ENCODE measurements at regions not wholly inside any gene's neighbourhood (a gene's known extent, or its start where the extent isn't known, plus 50 kb on each side); places are given as distances from the start of the nearest gene placed in this dataset.

DNA sequence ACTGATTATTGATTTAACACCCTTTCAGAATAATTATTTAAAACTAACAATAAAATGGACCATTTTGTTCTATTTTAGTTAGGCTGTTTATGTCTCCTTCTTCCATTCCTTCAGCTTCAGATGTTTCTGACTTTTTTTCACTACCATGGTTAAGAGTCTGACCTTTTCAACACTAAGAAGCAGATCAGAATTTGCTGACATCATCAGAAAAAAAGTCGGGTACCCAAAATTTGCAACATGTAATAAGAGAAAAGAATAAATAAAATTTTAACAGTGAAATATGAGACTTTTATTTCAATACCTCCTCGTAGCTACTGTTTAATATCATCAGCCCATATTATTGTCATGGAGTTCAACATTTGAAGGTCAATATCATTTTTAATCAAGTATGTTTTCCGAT is 1158.3 kb downstream of the RPIA start:
- Histone ChIP-seq H4K20me1 (ENCODE audit: low read length) (no peaks in the 10 kb centered on the region), H2AFZ (ENCODE audit: low read length) (no peak overlapping the region), H3K4me1 (ENCODE audit: insufficient read depth, low read length) (no peaks in the 10 kb centered on the region), H3K9me3 (ENCODE audit: low read length) (no peaks in the 10 kb centered on the region), H3K9me2 (replicated peaks; ENCODE audit: low read length) (no peaks in the 10 kb centered on the region), H3K4me3 (ENCODE audit: low read length) (no peak overlapping the region), H3K36me3 (ENCODE audit: low read depth, low read length) (no peaks in the 10 kb centered on the region), H3K9ac (ENCODE audit: low read length) (no peak overlapping the region), H3K79me2 (ENCODE audit: low read length) (no peaks in the 10 kb centered on the region), H3F3A (ENCODE audit: low read length, unreplicated experiment) (no peaks in the 10 kb centered on the region), H3K27me3 (ENCODE audit: low read length) (peaks cover 40% of the 10 kb centered on the region), H3K27ac (ENCODE audit: low read length) (no peak overlapping the region), H3K4me2 (ENCODE audit: low read length) (no peak overlapping the region)
- no TSS peak for BruUV-seq (replicated peaks)
- DNase-seq (no peak), ATAC-seq (no peak)
- ChIA-PET POLR2A (ENCODE audit: unreplicated experiment) (no interaction called here), CTCF (no interaction called here)
- intact Hi-C loops (cut with micrococcal nuclease): no loop called here
- no peak for TF ChIP-seq EZH2 (IDR thresholded peaks at IDR 0.05; ENCODE audit: low read length, unreplicated experiment)
- TF ChIP-seq, protein P1, sequence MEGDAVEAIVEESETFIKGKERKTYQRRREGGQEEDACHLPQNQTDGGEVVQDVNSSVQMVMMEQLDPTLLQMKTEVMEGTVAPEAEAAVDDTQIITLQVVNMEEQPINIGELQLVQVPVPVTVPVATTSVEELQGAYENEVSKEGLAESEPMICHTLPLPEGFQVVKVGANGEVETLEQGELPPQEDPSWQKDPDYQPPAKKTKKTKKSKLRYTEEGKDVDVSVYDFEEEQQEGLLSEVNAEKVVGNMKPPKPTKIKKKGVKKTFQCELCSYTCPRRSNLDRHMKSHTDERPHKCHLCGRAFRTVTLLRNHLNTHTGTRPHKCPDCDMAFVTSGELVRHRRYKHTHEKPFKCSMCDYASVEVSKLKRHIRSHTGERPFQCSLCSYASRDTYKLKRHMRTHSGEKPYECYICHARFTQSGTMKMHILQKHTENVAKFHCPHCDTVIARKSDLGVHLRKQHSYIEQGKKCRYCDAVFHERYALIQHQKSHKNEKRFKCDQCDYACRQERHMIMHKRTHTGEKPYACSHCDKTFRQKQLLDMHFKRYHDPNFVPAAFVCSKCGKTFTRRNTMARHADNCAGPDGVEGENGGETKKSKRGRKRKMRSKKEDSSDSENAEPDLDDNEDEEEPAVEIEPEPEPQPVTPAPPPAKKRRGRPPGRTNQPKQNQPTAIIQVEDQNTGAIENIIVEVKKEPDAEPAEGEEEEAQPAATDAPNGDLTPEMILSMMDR (conservative IDR thresholded peaks at IDR 0.05; ENCODE audit: low read depth, low read length): no peak
- no peak for TF ChIP-seq EZH2phosphoT487 (IDR thresholded peaks at IDR 0.05; ENCODE audit: borderline replicate concordance, low read length)

DNA sequence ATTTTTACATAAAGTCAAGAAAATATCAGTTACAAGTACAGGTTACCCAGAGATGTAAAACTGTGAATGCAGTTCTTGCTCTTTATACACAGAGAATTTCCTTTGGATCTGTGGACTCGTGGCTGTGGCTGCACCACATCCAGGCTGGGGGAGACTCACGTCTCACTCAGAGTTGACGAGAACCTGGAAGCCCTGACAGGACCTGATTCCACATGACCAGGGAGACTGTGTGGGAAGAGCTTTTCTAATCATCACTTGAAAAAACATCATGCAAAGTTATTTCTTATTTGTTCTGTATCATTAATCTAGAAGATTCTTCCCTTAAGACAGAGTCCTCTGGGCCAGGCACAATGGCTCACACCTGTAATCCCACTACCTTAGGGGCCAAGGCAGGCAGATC is 1159.0 kb downstream of the RPIA start:
- Histone ChIP-seq H3K79me2 (ENCODE audit: low read length) (no peaks in the 10 kb centered on the region), H3K9me2 (replicated peaks; ENCODE audit: low read length) (no peaks in the 10 kb centered on the region), H3K4me2 (ENCODE audit: low read length) (no peak overlapping the region), H3K27me3 (ENCODE audit: low read length) (peaks cover 40% of the 10 kb centered on the region), H4K20me1 (ENCODE audit: low read length) (no peaks in the 10 kb centered on the region), H3K27ac (ENCODE audit: low read length) (no peak overlapping the region), H3K36me3 (ENCODE audit: low read depth, low read length) (no peaks in the 10 kb centered on the region), H2AFZ (ENCODE audit: low read length) (no peak overlapping the region), H3K9ac (ENCODE audit: low read length) (no peak overlapping the region), H3K9me3 (ENCODE audit: low read length) (no peaks in the 10 kb centered on the region), H3K4me1 (ENCODE audit: insufficient read depth, low read length) (no peaks in the 10 kb centered on the region), H3K4me3 (ENCODE audit: low read length) (no peak overlapping the region), H3F3A (ENCODE audit: low read length, unreplicated experiment) (no peaks in the 10 kb centered on the region)
- ATAC-seq: no peak
- no peak for TF ChIP-seq EZH2 (IDR thresholded peaks at IDR 0.05; ENCODE audit: low read length, unreplicated experiment)
- no peak for TF ChIP-seq EZH2phosphoT487 (IDR thresholded peaks at IDR 0.05; ENCODE audit: borderline replicate concordance, low read length)
- TF ChIP-seq, protein P1 (conservative IDR thresholded peaks at IDR 0.05; ENCODE audit: low read depth, low read length): no peak
- no peak for DNase-seq
- POLR2A ChIA-PET (ENCODE audit: unreplicated experiment): no interaction called here
- intact Hi-C loops (cut with micrococcal nuclease): no loop called here
- CTCF ChIA-PET: no interaction called here
- BruUV-seq (replicated peaks): no TSS peak

DNA sequence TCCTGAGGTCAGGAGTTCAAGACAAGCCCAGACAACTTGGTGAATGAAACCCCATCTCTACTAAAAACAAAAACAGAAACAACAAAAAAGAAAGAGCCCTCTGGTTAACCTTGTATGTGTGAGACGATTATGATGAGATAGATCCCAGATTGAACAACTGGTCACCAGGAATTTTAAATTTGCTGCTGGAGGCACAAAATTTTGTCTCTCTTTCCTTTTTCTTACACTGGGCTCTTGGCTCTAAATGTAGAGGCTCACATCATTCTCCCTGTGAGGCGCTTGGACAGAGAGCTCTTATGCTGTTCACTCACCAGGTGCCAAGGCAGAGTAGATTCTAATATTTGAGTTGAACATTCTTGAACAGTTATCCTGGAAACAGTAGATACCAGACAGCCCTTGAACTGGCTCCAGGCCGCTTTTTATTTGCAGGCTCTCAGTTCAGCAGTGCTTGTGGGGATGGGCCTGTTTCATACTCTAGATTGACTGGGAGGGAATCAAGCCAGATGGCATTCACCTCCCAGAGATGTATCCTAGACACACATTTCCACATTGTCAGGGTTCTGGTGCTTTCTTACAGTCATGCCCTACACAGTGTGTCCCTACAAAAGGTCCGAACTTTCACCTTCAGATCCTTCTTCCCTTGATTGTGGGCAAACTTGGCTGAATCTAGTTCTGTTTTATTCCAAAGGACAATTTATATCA is 1159.6 kb downstream of the RPIA start:
- BruUV-seq (replicated peaks): no TSS peak
- DNase-seq: no peak
- H3K4me2 ChIP-seq (ENCODE audit: low read length): no peak overlapping the region
- H3F3A ChIP-seq (ENCODE audit: low read length, unreplicated experiment): no peaks in the 10 kb centered on the region
- peaks cover 40% of the 10 kb centered on the region for H3K27me3 ChIP-seq (ENCODE audit: low read length)
- intact Hi-C loops (cut with micrococcal nuclease): no loop called here
- no peak for ATAC-seq
- H3K9ac ChIP-seq (ENCODE audit: low read length): no peak overlapping the region
- H3K36me3 ChIP-seq (ENCODE audit: low read depth, low read length): no peaks in the 10 kb centered on the region
- no peaks in the 10 kb centered on the region for H4K20me1 ChIP-seq (ENCODE audit: low read length)
- H3K27ac ChIP-seq (ENCODE audit: low read length): no peak overlapping the region
- H3K4me3 ChIP-seq (ENCODE audit: low read length): no peak overlapping the region
- POLR2A ChIA-PET (ENCODE audit: unreplicated experiment): no interaction called here
- TF ChIP-seq EZH2phosphoT487 (IDR thresholded peaks at IDR 0.05; ENCODE audit: borderline replicate concordance, low read length) (no peak), EZH2 (IDR thresholded peaks at IDR 0.05; ENCODE audit: low read length, unreplicated experiment) (no peak)
- TF ChIP-seq, protein P1 (conservative IDR thresholded peaks at IDR 0.05; ENCODE audit: low read depth, low read length): no peak
- H2AFZ ChIP-seq (ENCODE audit: low read length): no peak overlapping the region
- H3K4me1 ChIP-seq (ENCODE audit: insufficient read depth, low read length): no peaks in the 10 kb centered on the region
- H3K79me2 ChIP-seq (ENCODE audit: low read length): no peaks in the 10 kb centered on the region
- CTCF ChIA-PET: no interaction called here
- H3K9me3 ChIP-seq (ENCODE audit: low read length): no peaks in the 10 kb centered on the region
- no peaks in the 10 kb centered on the region for H3K9me2 ChIP-seq (replicated peaks; ENCODE audit: low read length)

Measured in PC-3 (cell line).